Body of pancreas (tissue), 4 donors: ENCODE measurements at regions not wholly inside any gene's neighbourhood (a gene's known extent, or its start where the extent isn't known, plus 50 kb on each side); places are given as distances from the start of the nearest gene placed in this dataset.

Source experiments
- ATAC-seq: fragments of 150-250 bp; one replicate; pipeline ENCODE4 v1.9.1; 2016
- DNase-seq, 4 donors: peaks; one replicate each; pipeline ENCODE4 v3.0.0-alpha.2; 2019
- H3K27ac ChIP-seq, 4 donors: fragments of 200-600 bp; sonication (generic); 1 replicate in 3 of 4; 2 replicates in 1 of 4; pipeline versions ENCODE4 v1.5.1 to v1.6.1; 2016 to 2019; ENCODE audit warnings: mild to moderate bottlenecking in 1 of 4, mixed read lengths in 1 of 4, moderate library complexity in 1 of 4
- H3K27me3 ChIP-seq, 2 donors: fragments of 200-600 bp; sonication (generic); one replicate each; pipeline ENCODE4 v1.6.0; 2016; ENCODE audit warnings: mild to moderate bottlenecking in 1 of 2
- H3K36me3 ChIP-seq, 2 donors: fragments of 200-600 bp; sonication (generic); replicated peaks in 1 of 2; 2 replicates each; pipeline ENCODE4 v1.5.1; 2016; ENCODE audit warnings: low read depth in 2 of 2; ENCODE audit not compliant: insufficient read depth in 1 of 2
- H3K4me1 ChIP-seq: fragments of 200-600 bp; sonication (generic); one replicate; pipeline ENCODE4 v1.6.0; 2016
- H3K4me3 ChIP-seq, 2 donors: fragments of 200-600 bp; sonication (generic); 1 replicate in 1 of 2; 2 replicates in 1 of 2; pipeline ENCODE4 v1.5.1; 2016 to 2019
- H3K9me3 ChIP-seq, 3 donors: fragments of 200-600 bp; sonication (generic); 1 replicate in 2 of 3; 2 replicates in 1 of 3; pipeline ENCODE4 v1.5.1; 2016
- CTCF ChIP-seq, 7 experiments: fragments of 450-650 bp in 4 of 7; fragments of 200-600 bp in 3 of 7; sonication (generic) in 3 of 7; IDR thresholded peaks; one replicate each; pipeline ENCODE4 v1.5.1; 2016 to 2019; ENCODE audit warnings: antibody characterized with exemption in 7 of 7
- POLR2A ChIP-seq, 3 donors: fragments of 450-650 bp; IDR thresholded peaks; one replicate each; pipeline ENCODE4 v1.6.1; 2016; ENCODE audit warnings: antibody characterized with exemption in 3 of 3, mild to moderate bottlenecking in 2 of 3
- WGBS, 2 donors: methylation state at CpG; one replicate each; pipeline ENCODE4 v1.1.5; 2017; 5-methylcytosine and 5-hydroxymethylcytosine counted together
- intact Hi-C: fragments of 100-400 bp; cut with DNase I; formaldehyde crosslinking; loops from one replicate; pipeline ENCODE4 v1.15.1; 2023

GRCh38 chr15:38091078-38091645 is 156.7 kb downstream of the TMCO5A start:
- no peak overlapping the region for H3K27ac ChIP-seq
- intact Hi-C loops: no loop called here
- no peak overlapping the region for H3K4me3 ChIP-seq
- WGBS, 2 donors: 90 to 91% methylated on average over 3 of the region's 3 CpGs
- no peaks in the 10 kb centered on the region for H3K27me3 ChIP-seq
- no peaks in the 10 kb centered on the region for H3K9me3 ChIP-seq
- DNase-seq: no peak
- no peaks in the 10 kb centered on the region for H3K36me3 ChIP-seq
- no peak for ATAC-seq
- H3K4me1 ChIP-seq: no peaks in the 10 kb centered on the region
- TF ChIP-seq POLR2A (IDR thresholded peaks at IDR 0.05) (no peak), CTCF (IDR thresholded peaks at IDR 0.05) (no peak)

GRCh38 chr15:38093931-38094330 is 158.7 kb upstream of the SPRED1 start:
- no peak for ATAC-seq

GRCh38 chr15:38102972-38103371 is 149.7 kb upstream of the SPRED1 start:
- intact Hi-C loops: no loop called here
- no peak for ATAC-seq
- Histone ChIP-seq H3K4me1 (no peaks in the 10 kb centered on the region), H3K4me3 (no peak overlapping the region), H3K9me3 (no peaks in the 10 kb centered on the region), H3K27ac (no peak overlapping the region), H3K36me3 (no peaks in the 10 kb centered on the region), H3K27me3 (no peaks in the 10 kb centered on the region)
- no peak for TF ChIP-seq POLR2A (IDR thresholded peaks at IDR 0.05)
- TF ChIP-seq CTCF (IDR thresholded peaks at IDR 0.05): no peak
- DNase-seq: no peak
- 81 to 89% methylated on average over 1 of the region's 1 CpG for WGBS, 2 donors

More at GRCh38 chr15:38093931-38094330, 158.7 kb upstream of the SPRED1 start:
- Histone ChIP-seq H3K36me3 (no peaks in the 10 kb centered on the region), H3K4me1 (no peaks in the 10 kb centered on the region), H3K9me3 (no peaks in the 10 kb centered on the region), H3K4me3 (no peak overlapping the region), H3K27me3 (no peaks in the 10 kb centered on the region), H3K27ac (no peak overlapping the region)
- TF ChIP-seq POLR2A (IDR thresholded peaks at IDR 0.05): no peak
- no peak for TF ChIP-seq CTCF (IDR thresholded peaks at IDR 0.05)
- intact Hi-C loops: no loop called here
- 86 to 92% methylated on average over 7 of the region's 7 CpGs for WGBS, 2 donors
- no peak for DNase-seq

- Histone ChIP-seq H3K36me3 (no peaks in the 10 kb centered on the region), H3K4me1 (no peaks in the 10 kb centered on the region), H3K4me3 (no peak overlapping the region), H3K27ac (no peak overlapping the region), H3K27me3 (no peaks in the 10 kb centered on the region), H3K9me3 (no peaks in the 10 kb centered on the region)
- 70 to 73% methylated on average over 1 of the region's 1 CpG for WGBS, 2 donors
- no peak for TF ChIP-seq CTCF (IDR thresholded peaks at IDR 0.05)
- no peak for TF ChIP-seq POLR2A (IDR thresholded peaks at IDR 0.05)
- intact Hi-C loops: no loop called here
- ATAC-seq: no peak
- no peak for DNase-seq
Measured at GRCh38 chr15:38103564-38103963, 149.1 kb upstream of the SPRED1 start.

GRCh38 chr15:38111070-38111469 is 141.6 kb upstream of the SPRED1 start:
- Histone ChIP-seq H3K4me1 (no peaks in the 10 kb centered on the region), H3K36me3 (no peaks in the 10 kb centered on the region), H3K4me3 (no peak overlapping the region), H3K27ac (no peak overlapping the region), H3K27me3 (no peaks in the 10 kb centered on the region), H3K9me3 (no peaks in the 10 kb centered on the region)
- WGBS, 2 donors: 38 to 44% methylated on average over 1 of the region's 1 CpG
- ATAC-seq (no peak), DNase-seq (no peak)
- intact Hi-C loops: no loop called here
- no peak for TF ChIP-seq CTCF (IDR thresholded peaks at IDR 0.05)
- TF ChIP-seq POLR2A (IDR thresholded peaks at IDR 0.05): no peak
